NCI-H1105 treated with DMSO at 0.1 percent for 48 hours (cell line): ENCODE measurements at regions not wholly inside any gene's neighbourhood (a gene's known extent, or its start where the extent isn't known, plus 50 kb on each side); places are given as distances from the start of the nearest gene placed in this dataset.
"Not testable (repeated sequence)": the region's sequence is repeated elsewhere in the genome, so short reads cannot be mapped to it uniquely, and the experiment has no call there.

ENCODE experiments used
- DNase-seq: peaks from one replicate; lab custom pipeline; 2025; lab: John Stamatoyannopoulos, UW

GRCh38 chr1:71345491-71345890 is 264.7 kb upstream of the ZRANB2 start:
- no peak for DNase-seq

- DNase-seq: no peak
Measured at GRCh38 chr1:71343686-71344416, 263.0 kb upstream of the ZRANB2 start.

- no peak for DNase-seq
Measured at GRCh38 chr1:71339238-71339637, 258.4 kb upstream of the ZRANB2 start.

GRCh38 chr1:71330991-71331390 is 250.2 kb upstream of the ZRANB2 start:
- DNase-seq: no peak

GRCh38 chr1:71324671-71325267 is 243.9 kb upstream of the ZRANB2 start:
- DNase-seq: no peak

- no peak for DNase-seq
Measured at GRCh38 chr1:71312545-71312944, 231.7 kb upstream of the ZRANB2 start.

- DNase-seq: no peak
Measured at GRCh38 chr1:71311376-71311775, 230.5 kb upstream of the ZRANB2 start.

- DNase-seq: no peak
Measured at GRCh38 chr1:71307451-71307850, 226.6 kb upstream of the ZRANB2 start.

- DNase-seq: no peak
Measured at GRCh38 chr1:71304125-71304524, 223.3 kb upstream of the ZRANB2 start.

- no peak for DNase-seq
Measured at GRCh38 chr1:71303617-71304041, 222.8 kb upstream of the ZRANB2 start.

- DNase-seq: no peak
Measured at GRCh38 chr1:71298633-71299032, 217.8 kb upstream of the ZRANB2 start.

- no peak for DNase-seq
Measured at GRCh38 chr1:71296551-71297134, 215.8 kb upstream of the ZRANB2 start.

GRCh38 chr1:71295350-71295749 is 214.5 kb upstream of the ZRANB2 start:
- DNase-seq: no peak

GRCh38 chr1:71294178-71294577 is 213.3 kb upstream of the ZRANB2 start:
- DNase-seq: no peak

- DNase-seq: no peak
Measured at GRCh38 chr1:71292203-71292602, 211.4 kb upstream of the ZRANB2 start.

- not testable (repeated sequence) for DNase-seq
Measured at GRCh38 chr1:71290506-71291237, 209.8 kb upstream of the ZRANB2 start.

- DNase-seq: no peak
Measured at GRCh38 chr1:71285529-71285928, 204.7 kb upstream of the ZRANB2 start.

GRCh38 chr1:71276466-71276865 is 195.6 kb upstream of the ZRANB2 start:
- no peak for DNase-seq

- DNase-seq: no peak
Measured at GRCh38 chr1:71273334-71273733, 192.5 kb upstream of the ZRANB2 start.

- DNase-seq: peak; percentile 15
Measured at GRCh38 chr1:71270394-71270915, 189.6 kb upstream of the ZRANB2 start.

GRCh38 chr1:71269818-71270217 is 189.0 kb upstream of the ZRANB2 start:
- no peak for DNase-seq

- no peak for DNase-seq
Measured at GRCh38 chr1:71269179-71269578, 188.3 kb upstream of the ZRANB2 start.

- no peak for DNase-seq
Measured at GRCh38 chr1:71267220-71267619, 186.4 kb upstream of the ZRANB2 start.
